ENCODE measurements at regions not wholly inside any gene's neighbourhood (a gene's known extent, or its start where the extent isn't known, plus 50 kb on each side); places are given as distances from the start of the nearest gene placed in this dataset.
"Not testable (repeated sequence)": the region's sequence is repeated elsewhere in the genome, so short reads cannot be mapped to it uniquely, and the experiment has no call there.

GRCh38 chr4:123638834-123639233 lies 242.2 kb downstream of the SPRY1 start:
- no peak for DNase-seq (ENCODE audit: low read depth in 3 of 3)

DNA sequence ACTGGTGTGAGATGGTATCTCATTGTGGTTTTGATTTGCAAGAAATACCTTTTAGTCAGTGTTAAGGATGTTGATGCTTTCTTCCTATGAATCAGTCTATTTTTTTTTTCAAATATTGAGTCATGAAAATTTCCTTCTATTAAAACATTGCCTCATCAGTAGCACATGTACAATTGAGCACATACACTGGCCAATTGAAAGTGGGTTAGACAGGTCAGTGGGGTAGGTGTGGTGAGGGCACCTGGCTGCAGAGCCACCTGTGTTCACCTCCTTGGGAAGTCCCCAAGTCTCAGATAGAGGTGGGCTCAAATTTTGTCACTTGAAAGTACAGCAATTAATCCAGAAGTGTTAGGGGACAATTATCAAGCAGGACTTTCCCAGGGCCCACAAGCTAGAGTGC lies 243.7 kb downstream of the SPRY1 start:
- no peak for DNase-seq (ENCODE audit: low read depth in 3 of 3)

- no peak for DNase-seq (ENCODE audit: low read depth in 3 of 3)
Observed at GRCh38 chr4:123640824-123641223, 244.2 kb downstream of the SPRY1 start.

DNA sequence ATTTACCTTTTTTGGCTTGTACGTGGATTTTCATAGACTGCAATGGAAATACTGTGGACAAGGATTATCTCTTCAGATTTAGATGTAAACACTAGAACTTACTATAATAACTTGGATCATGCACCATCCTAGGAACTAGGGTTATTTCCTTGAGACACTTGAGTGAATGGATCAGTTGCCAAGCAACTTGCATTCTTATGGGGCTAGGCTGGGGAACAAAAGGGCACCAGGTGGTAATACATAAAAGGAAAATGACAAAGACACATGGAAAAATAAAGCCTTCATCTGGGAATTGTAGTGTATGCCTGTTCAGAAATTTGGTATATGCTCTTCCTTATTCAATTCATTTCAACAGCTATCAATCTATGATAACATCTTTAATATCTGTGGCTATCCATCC lies 247.1 kb downstream of the SPRY1 start:
- no peak for DNase-seq (ENCODE audit: low read depth in 3 of 3)

DNA sequence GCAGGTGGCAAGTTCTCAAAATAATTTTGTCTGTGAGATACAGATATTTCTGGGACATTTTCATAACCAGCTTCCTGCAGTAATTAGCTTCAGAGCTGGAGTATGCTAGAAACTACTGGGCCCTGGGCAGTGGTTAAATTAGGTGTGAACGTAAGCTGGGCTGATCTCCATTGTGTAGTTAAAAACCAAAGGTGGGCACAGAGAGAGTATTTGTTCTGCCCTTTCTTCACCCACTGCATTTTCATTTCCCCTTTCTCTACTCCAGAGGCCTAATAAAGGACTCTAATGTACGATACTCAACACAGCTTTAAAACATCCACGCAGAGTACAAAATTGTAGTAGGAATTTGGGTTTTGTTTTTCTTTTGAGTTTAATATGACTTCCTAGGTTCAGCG lies 252.7 kb downstream of the SPRY1 start:
- DNase-seq (ENCODE audit: low read depth in 3 of 3): no peak

DNA sequence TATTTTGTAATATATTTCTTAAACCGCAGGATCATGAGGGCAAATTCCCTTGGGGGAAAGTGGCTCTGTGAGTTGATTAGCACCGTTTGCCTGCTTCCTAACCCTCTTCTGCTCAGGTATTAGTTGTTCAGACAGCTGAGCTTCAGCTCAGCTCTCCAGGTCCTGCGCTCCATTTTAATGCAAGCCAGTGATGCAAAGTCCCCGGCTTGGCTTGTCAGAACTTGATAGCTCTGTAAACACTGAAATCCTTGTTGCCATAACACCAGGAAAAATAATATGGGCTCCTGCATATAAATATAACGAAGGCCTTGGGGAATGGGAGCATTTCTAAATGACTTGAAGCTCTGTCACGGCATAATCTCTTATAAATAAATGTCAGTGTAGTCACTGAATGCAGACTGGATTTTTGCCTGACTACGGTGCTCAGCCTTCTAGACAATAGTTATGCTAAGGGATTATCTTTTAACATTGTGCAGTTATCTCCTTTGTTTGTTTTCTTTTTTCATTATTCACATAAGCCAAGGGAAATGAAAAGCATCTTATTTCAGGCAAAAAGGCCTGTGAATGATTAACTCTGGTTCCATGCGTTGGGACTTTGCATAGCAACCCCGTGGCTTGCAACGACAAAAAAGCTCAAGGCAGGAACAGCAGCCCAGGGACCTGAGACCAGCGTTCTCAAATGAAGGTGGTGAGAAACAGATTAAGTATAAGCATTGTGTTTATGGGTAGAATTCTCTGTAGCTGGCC lies 253.2 kb downstream of the SPRY1 start:
- DNase-seq (ENCODE audit: low read depth in 3 of 3): no peak

DNA sequence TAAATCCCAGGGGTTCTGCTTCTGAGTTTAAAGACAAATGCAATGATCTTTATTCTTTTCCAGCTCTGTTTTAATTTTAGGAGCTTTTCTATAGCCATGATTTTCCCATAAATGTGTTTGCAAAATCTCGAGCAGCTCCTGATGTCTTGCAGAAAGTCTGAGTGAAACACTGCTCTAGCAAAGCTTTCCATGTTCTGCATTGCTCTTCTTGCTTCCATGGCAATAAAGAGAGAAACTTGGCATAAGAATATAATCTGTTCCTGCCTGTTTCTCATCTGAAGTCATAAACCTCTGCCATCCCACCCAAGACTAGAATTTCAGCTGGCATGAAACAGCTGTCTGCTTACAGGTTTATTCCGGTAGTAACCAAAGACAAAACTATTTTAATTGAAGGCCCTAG lies 254.5 kb downstream of the SPRY1 start:
- DNase-seq (ENCODE audit: low read depth in 3 of 3): no peak

DNA sequence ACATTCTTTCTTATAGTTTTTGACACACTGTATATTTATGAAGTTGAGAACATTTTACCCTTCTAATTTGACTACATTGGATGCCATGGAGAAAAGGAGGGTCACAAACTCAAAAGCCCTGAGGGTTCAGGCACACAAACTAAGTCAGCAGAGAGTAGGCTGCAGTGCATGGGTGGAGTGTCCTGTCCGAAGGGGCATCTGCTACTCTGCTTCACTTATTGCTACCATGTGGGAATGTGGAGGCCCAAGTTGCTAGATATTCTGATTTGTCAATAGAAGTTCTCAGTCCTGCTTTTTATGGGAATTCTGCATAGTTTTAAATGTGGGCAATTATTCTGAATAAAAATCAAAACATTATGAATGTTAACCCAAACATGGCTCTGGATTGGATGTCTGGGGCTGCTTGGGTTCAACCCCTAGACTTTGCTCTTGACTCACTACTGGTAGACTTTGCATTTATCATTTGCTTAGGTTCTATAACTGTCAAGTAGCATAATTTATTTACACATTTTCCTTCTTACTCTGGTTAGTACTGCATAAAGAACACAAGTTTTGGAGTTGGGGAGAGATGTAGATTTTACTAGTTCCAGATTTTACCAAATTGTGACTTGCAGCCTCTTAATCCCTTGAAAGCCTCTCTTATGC lies 255.1 kb downstream of the SPRY1 start:
- no peak for DNase-seq (ENCODE audit: low read depth in 3 of 3)

- DNase-seq (ENCODE audit: low read depth in 3 of 3): no peak
Observed at GRCh38 chr4:123652476-123652875, 255.9 kb downstream of the SPRY1 start.

DNA sequence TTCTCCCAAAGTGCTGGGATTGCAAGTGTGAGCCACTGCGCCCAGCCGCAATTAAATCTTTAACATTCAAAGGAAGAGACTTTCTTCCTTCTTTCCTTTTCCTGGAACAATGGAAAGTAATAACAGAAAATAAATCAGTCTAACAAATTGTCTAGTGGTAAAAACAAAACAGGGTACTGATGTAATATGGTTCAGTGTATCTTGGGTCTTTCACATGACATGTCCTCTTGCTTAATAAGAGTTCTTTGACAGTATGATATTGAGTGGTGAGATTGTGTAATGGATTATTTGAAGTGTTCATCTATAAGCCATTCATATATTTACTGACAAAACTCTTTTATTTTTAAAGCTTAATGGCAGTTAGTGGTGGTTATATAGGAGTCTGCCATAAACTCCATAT lies 256.6 kb downstream of the SPRY1 start:
- DNase-seq (ENCODE audit: low read depth in 3 of 3): no peak

DNA sequence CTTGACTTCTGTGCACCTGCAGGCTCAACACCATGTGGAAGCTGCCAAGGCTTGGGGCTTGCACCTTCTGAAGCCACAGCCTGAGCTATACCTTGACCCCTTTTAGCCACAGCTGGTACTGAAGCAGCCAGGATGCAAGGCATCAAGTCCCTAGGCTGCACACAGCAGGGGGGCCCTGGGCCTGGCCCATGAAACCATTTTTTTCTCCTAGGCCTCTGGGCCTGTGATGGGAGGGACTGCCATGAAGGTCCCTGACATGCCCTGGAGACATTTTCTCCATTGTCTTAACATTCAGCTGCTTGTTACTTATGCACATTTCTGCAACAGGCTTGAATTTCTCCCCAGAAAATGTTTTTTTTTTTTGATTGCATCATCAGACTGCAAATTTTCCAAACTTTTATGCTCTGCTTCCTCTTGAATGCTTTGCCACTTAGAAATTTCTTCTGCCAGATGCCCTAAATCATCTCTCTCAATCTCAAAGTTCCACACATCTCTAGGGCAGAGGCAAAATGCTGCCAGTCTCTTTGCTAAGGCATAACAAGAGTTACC lies 260.2 kb downstream of the SPRY1 start:
- not testable (repeated sequence) for DNase-seq (ENCODE audit: low read depth in 3 of 3)

- not testable (repeated sequence) for DNase-seq (ENCODE audit: low read depth in 3 of 3)
Observed at GRCh38 chr4:123657606-123658005, 261.0 kb downstream of the SPRY1 start.

DNA sequence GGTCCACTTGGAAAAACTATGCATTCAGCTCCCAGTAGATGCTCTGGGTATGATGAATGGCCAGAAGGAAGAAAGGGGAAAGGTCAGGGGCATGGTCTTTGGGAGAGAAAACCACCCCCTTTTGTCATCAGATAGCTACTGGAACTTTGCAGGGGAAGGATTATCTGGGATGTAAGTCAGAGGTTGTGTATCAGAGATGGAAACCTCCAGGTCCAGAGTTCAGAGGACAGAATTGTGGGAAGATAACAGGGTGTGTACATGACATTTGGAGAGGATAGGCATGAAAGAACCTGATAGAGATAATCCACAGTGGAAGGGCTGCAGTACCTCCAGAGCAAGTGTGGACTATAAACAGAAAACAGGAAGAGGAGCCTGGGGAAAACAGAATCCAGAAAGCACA lies 262.7 kb downstream of the SPRY1 start:
- no peak for DNase-seq (ENCODE audit: low read depth in 3 of 3)

DNA sequence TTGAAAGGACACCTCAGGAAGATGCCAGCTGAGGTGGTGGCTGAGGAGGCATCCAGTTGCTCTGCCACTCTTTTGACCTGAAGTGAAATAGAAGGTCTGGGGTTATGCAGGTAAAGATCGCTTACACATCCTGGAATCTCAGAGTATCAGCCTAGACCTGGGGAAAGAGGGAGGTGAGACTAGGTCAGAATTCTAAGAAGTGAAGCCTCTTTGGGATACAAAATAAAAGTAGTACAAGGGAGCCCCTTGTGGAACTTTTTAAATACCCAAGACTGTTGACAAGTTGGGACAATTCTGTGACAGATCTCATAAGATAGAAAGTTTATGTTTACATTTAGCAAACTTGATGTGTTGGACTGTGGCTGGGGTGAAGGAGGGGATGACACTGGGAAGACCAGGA lies 263.1 kb downstream of the SPRY1 start:
- no peak for DNase-seq (ENCODE audit: low read depth in 3 of 3)

GRCh38 chr4:123661080-123661737 lies 264.6 kb downstream of the SPRY1 start:
- DNase-seq (ENCODE audit: low read depth in 3 of 3): no peak

DNA sequence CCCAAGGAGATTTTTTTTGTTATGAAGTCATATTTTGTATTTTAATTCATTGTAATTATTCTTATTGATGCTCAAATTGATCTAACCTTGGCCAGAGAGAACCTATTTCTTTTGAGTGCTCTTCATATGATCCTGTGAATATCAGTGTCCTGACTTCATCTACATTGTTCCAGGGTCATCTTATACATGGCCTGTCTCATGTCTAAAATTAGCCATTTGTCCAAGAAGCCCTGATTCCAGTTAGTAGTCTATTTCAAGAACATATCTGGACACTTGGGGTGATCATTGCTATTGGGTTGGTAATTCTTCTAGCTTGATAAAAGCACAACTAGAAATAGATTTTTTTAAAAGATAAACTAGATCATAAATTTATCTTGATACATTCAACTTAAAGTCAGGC lies 266.2 kb downstream of the SPRY1 start:
- DNase-seq (ENCODE audit: low read depth in 3 of 3): no peak

GRCh38 chr4:123666486-123666885 lies 269.9 kb downstream of the SPRY1 start:
- DNase-seq (ENCODE audit: low read depth in 3 of 3): no peak

DNA sequence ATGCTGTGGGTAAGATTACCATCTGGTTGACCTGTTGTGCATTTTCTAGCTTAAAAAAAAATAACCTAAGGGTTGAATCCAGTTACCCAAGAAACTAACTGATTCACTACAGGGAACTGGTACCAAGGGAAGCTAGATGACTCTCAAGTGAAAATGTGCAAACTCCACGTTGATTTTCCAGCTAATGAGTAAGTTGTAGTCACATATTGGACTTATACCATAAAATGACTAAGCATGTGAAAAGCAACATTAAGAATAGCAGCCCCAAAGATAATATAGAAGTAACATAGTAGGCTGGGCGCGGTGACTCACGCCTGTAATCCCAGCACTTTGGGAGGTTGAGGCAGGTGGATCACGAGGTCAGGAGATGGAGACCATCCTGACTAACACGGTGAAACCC lies 270.9 kb downstream of the SPRY1 start:
- no peak for DNase-seq (ENCODE audit: low read depth in 3 of 3)

DNA sequence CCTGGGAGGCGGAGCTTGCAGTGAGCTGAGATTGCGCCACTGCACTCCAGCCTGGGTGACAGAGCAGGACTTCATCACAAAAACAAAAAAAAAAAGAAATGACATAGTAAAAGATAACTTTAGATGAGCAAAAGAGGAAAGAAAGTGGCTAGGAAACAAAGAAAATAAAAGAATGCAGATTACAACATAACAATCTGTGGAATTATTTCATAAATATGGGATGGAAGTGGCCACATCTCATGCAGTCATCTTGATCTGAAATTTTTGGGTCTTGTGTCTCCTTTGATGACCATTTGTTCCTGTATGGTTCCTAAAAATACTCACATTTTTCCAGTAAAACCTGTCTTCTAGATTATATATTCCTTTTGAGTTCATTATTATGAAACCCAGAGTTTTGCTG lies 271.4 kb downstream of the SPRY1 start:
- no peak for DNase-seq (ENCODE audit: low read depth in 3 of 3)

- peak in 1 of 3 experiments; percentile 38 for DNase-seq (ENCODE audit: low read depth in 3 of 3)
Observed at GRCh38 chr4:123671636-123672404, 275.2 kb downstream of the SPRY1 start.

- DNase-seq (ENCODE audit: low read depth in 3 of 3): no peak
Observed at GRCh38 chr4:123672987-123673386, 276.4 kb downstream of the SPRY1 start.

DNA sequence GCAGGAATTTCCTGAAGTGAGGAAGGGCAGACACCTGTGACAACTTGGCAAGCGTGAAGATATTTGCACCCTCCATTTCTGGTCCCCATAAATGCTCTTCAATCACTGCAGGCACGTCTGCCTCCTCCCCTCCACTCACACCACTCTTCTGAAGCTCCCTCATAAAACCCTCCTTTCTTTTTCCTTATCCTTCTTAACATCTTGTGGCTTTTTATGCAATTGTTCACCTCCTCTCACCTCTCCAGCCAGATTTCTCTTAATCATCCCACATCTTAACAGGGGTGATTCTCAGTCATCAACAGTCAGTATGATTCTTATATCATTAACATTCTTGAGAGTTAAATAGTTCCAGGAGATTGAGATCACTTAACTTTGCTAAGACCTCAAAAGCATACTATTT lies 277.4 kb downstream of the SPRY1 start:
- no peak for DNase-seq (ENCODE audit: low read depth in 3 of 3)

Measured in stimulated activated CD4-positive, alpha-beta T cell treated with anti-CD3 and anti-CD28 coated beads, TNF-alpha, amount 100 ng/mL, for 24 hours (primary cell).